Effector memory CD4-positive, alpha-beta T cell (primary cell): ENCODE measurements at regions not wholly inside any gene's neighbourhood (a gene's known extent, or its start where the extent isn't known, plus 50 kb on each side); places are given as distances from the start of the nearest gene placed in this dataset.

Experiments
- DNase-seq, 3 donors: peaks; one replicate each; pipeline ENCODE4 v3.0.0-alpha.2; 2020
- H3K27ac ChIP-seq: 2 replicates; pipeline ENCODE4 v1.7.0; 2013; ENCODE audit warnings: mild to moderate bottlenecking, low read length, moderate library complexity; ENCODE audit not compliant: insufficient read depth, poor library complexity, severe bottlenecking
- H3K27me3 ChIP-seq: replicated peaks from 2 replicates; pipeline ENCODE4 v1.7.0; 2013; ENCODE audit warnings: mild to moderate bottlenecking, low read length; ENCODE audit not compliant: insufficient read depth, control insufficient read depth, poor library complexity, severe bottlenecking
- H3K36me3 ChIP-seq: 2 replicates; pipeline ENCODE4 v1.7.0; 2013; ENCODE audit warnings: mild to moderate bottlenecking, low read length, moderate library complexity; ENCODE audit not compliant: control insufficient read depth, insufficient read depth
- H3K4me1 ChIP-seq: 2 replicates; pipeline ENCODE4 v1.7.0; 2013; ENCODE audit warnings: low read length, mild to moderate bottlenecking; ENCODE audit not compliant: control insufficient read depth, insufficient read depth, poor library complexity, severe bottlenecking
- H3K4me3 ChIP-seq: 2 replicates; pipeline ENCODE4 v1.7.0; 2013; ENCODE audit warnings: low read length, low read depth, mild to moderate bottlenecking; ENCODE audit not compliant: insufficient read depth, poor library complexity, severe bottlenecking
- H3K9me3 ChIP-seq: 2 replicates; pipeline ENCODE4 v1.7.0; 2013; ENCODE audit warnings: mild to moderate bottlenecking, low read length, moderate library complexity; ENCODE audit not compliant: control insufficient read depth

DNA sequence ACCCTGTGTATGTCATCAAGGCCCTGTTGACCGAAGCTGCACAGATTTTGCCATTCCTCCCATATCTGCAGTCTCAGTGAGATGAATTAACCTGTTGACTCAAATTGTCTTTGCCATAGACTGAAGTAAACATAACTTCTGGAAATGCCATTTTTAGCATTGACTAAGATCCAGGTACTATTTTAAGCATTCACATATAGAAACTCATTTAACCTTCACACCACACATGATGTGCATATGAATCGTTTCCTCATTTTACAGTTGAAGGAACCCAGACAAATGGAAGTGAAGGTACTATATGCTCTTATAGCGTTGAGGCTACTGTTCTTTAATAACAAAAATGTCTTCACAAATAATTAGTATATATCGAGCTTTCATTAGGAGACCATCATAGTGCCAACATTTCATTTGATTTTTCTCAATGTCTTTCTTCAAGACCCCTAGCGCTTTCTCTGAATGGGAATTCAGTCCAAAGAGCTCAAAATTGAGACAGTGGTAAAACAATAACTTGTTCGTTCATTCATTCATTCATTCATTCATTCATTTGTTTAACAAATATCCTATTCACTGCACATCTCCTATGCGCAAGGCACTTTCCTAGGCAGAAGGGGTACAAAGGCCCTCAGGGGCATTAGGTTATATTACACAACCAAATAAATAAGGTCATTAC lies 444.7 kb downstream of the ADGRL2 start:
- H3K4me1 ChIP-seq: no peaks in the 10 kb centered on the region

DNA sequence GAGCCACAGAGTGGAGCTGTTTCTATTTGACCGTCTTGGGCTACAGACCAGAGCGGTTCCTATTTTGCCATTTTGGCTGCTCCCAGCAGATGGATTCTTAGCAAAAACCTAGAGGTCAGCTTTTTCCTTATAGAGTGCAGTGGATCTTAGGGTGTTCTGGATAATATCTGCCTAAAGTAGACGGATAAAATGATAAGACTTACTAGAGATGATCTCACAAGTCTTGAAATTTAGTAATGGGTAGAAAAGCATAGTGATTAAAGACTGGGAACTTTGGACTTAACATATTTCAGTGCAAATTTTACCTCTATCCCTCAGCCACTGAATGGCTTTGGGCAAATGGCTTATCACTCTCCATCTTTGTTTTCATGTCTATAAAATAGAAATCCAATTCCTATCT lies 439.8 kb downstream of the ADGRL2 start:
- no peak for DNase-seq
- no peak overlapping the region for H3K27ac ChIP-seq
- H3K9me3 ChIP-seq: no peaks in the 10 kb centered on the region

More for the DNA sequence above, 444.7 kb downstream of the ADGRL2 start:
- Histone ChIP-seq H3K9me3 (no peaks in the 10 kb centered on the region), H3K27me3 (no peaks in the 10 kb centered on the region), H3K4me3 (no peak overlapping the region), H3K36me3 (no peaks in the 10 kb centered on the region), H3K27ac (no peak overlapping the region)
- no peak for DNase-seq

DNA sequence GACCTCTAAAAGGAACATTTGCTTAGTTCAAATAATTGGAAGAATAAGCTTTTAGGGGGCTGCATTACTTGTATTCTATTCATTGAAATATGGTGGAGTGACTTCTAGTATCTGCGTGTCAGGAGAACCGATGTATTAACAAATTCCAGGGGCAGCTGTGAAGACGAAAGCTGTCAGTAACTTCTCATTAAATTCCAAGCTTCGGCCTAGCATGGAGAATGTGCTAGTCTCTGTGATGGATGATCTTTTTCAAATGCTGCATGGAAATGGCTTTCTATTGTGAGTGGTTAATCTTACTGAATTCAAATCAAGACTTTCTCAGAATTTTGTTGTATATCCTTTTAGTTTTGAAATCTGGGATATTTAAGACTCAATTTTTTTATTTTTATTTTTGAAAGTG lies 429.9 kb downstream of the ADGRL2 start:
- Histone ChIP-seq H3K36me3 (no peaks in the 10 kb centered on the region), H3K4me1 (no peaks in the 10 kb centered on the region), H3K27ac (no peak overlapping the region), H3K4me3 (no peak overlapping the region), H3K9me3 (no peaks in the 10 kb centered on the region), H3K27me3 (no peaks in the 10 kb centered on the region)
- no peak for DNase-seq

More for the DNA sequence above, 439.8 kb downstream of the ADGRL2 start:
- Histone ChIP-seq H3K4me3 (no peak overlapping the region), H3K36me3 (no peaks in the 10 kb centered on the region), H3K27me3 (no peaks in the 10 kb centered on the region), H3K4me1 (no peaks in the 10 kb centered on the region)

DNA sequence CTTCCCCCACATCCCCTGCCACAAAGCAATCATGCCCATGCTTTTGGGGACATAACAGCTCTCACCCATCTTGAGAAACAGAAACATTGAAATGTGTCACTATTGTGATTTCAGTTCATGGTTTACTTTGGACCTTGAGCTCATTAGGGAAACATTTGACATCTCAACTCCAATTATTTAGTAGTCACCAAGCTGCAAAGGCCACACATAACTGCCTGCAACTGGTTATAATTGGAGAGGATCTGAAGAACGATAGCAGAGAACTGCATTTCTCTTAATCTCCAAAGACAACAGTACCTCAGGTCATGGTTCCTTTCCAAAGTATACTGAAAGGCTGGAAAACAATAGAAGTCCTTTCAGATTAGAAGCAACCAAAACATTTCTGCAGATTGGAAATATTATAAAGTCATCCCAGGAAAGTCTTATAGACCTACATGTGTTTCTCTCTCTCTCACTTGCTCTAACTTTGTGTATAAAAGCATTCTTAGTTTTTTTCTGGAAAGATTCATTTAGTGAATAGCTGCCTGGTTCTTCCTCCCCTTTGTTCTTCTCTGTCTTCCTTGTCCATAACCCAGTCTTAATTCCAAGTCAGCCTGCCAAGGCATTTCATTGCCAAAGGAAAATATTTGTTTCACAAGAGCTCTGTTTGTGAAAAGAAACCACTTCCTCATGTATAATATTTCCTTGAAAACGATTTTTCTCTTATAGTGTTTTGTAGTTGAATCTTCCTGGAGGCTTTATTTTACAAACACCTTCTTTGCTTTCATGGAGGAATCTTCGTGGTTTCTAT lies 426.8 kb downstream of the ADGRL2 start:
- no peak for DNase-seq

DNA sequence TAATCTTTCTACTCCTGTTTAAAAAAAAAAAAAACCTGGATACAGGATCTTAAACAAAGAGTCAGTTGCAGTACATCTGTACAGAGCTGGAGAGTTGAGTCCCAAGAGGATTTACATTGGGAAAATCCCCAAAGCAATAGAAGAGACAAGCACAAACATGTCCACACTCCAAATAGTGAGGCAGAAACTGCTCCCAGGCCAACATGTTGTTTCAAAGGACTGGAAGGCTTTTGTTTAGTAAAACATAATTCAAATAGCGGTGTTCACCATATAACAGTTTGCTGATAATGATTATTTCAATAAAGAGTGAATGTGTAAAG lies 425.4 kb downstream of the ADGRL2 start:
- no peak overlapping the region for H3K4me3 ChIP-seq

More for the DNA sequence above, 426.8 kb downstream of the ADGRL2 start:
- Histone ChIP-seq H3K36me3 (no peaks in the 10 kb centered on the region), H3K4me1 (no peaks in the 10 kb centered on the region), H3K4me3 (no peak overlapping the region), H3K9me3 (no peaks in the 10 kb centered on the region), H3K27me3 (no peaks in the 10 kb centered on the region), H3K27ac (no peak overlapping the region)

DNA sequence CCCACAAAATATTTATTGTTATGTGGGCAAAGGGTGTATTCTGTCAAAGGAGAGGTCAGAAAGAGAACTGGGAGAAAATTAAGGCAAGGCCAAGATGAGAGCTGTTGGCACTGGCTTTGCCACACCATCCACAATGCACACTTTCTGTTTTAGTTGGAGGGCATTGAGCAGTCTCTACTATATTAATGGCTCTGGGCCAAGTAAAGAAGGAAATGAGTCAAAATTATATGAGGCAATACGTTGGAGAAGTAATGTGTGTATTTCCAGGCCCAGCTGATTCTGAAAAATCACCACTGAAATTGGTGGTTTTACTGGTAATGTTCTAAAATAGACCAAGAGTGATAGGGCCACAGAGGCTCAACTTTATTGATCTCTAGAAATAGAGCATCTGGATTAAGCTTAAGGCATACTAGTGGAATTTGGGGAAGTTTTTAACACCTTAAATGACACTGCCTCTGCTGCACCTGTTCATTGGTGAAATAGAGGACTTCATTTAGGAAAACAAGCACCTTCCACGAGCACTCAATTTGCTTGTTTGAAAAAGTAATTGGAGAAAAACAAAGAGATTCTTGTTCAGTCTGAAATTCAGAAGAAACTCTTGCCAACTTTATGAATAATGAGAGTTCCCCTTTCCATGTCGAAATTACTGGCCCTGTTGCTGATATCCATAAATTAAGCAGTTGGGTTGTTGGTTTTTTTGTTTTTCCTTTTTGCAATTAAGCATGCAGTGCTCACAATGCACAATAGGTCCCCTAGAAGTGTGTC lies 424.9 kb downstream of the ADGRL2 start:
- DNase-seq: no peak

More for the DNA sequence above, 425.4 kb downstream of the ADGRL2 start:
- Histone ChIP-seq H3K9me3 (no peaks in the 10 kb centered on the region), H3K36me3 (no peaks in the 10 kb centered on the region), H3K27ac (no peak overlapping the region), H3K4me1 (no peaks in the 10 kb centered on the region), H3K27me3 (no peaks in the 10 kb centered on the region)
- no peak for DNase-seq

DNA sequence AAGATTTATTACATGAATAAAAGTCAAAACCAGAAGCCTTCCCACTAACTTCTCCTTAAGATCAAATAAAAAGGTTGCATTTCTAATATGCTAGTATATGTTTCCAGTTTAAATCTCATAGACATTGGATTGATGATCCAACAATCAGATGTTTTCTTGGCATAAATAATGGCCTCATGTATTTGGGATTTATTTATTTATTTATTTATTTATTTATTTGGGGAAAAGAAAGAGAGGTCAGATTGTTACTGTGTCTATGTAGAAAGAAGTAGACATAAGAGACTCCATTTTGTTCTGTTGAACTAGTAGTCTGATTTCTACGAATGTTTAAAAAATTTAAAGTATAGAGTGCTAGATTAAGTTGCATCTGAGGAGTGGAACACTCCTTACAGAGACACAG lies 422.4 kb downstream of the ADGRL2 start:
- DNase-seq: no peak
- Histone ChIP-seq H3K4me1 (no peaks in the 10 kb centered on the region), H3K36me3 (no peaks in the 10 kb centered on the region), H3K9me3 (no peaks in the 10 kb centered on the region), H3K27ac (no peak overlapping the region), H3K27me3 (no peaks in the 10 kb centered on the region), H3K4me3 (no peak overlapping the region)

More for the DNA sequence above, 424.9 kb downstream of the ADGRL2 start:
- Histone ChIP-seq H3K4me3 (no peak overlapping the region), H3K9me3 (no peaks in the 10 kb centered on the region), H3K4me1 (no peaks in the 10 kb centered on the region), H3K36me3 (no peaks in the 10 kb centered on the region), H3K27me3 (no peaks in the 10 kb centered on the region), H3K27ac (no peak overlapping the region)

DNA sequence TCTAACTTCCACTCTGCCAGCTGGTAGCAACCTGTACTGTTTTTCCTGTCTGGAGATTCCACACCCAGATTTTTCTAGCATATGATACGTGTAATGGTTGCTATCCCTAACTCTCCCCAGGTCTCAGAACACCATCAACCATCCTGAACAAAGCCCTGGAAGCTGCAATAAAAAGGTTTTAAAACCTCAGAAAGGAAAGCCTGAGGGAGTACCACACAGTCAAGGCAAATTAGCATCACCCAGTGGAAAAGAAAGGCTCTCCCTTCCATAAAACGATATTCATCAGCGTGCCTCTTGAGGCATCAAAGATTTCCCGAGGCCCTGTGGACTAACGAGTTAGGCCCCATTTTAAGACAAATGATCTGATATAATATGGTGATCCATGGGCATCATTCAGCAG lies 421.0 kb downstream of the ADGRL2 start:
- H3K4me1 ChIP-seq: no peaks in the 10 kb centered on the region
- no peak overlapping the region for H3K4me3 ChIP-seq
- H3K27ac ChIP-seq: no peak overlapping the region
- no peaks in the 10 kb centered on the region for H3K9me3 ChIP-seq
- H3K36me3 ChIP-seq: no peaks in the 10 kb centered on the region
- H3K27me3 ChIP-seq: no peaks in the 10 kb centered on the region
- no peak for DNase-seq

DNA sequence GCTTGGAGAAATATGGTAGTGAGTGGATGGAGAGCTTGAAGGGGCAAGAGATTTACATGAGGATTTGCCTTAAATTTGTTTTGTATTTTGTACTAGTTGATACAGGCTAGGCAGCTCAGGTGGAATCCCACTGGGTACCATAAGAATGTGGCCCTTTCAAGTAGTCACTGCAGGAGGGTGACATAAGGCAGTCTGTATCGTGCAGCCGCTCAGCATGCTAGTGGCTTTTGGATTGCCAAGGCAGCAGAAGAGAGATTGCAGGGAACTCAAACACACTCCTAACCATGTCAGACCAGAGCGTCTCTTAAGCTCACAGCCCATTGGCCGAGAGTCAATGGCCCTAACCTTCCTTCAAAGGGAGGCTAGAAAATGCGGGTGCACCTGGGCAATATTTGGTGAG lies 420.0 kb downstream of the ADGRL2 start:
- Histone ChIP-seq H3K27ac (no peak overlapping the region), H3K4me1 (no peaks in the 10 kb centered on the region), H3K4me3 (no peak overlapping the region), H3K9me3 (no peaks in the 10 kb centered on the region), H3K36me3 (no peaks in the 10 kb centered on the region), H3K27me3 (no peaks in the 10 kb centered on the region)
- DNase-seq: no peak

DNA sequence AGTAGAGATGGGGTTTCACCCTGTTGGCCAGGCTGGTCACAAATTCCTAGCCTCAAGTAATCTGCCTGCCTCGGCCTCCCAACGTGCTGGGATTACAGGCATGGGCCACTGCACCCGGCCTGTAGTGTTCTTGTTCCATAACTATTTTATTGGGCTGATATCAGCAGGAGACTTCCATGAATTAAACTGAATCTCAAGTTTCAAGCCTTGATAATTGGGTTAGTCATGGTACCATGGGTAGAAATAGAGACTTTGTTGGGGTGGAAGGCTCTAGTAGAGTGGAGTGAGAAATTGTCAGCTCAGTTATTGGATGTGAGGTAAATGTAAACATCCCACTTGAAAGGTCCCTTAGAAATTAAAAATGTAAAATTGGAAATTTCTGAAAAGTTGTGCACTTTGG lies 419.1 kb downstream of the ADGRL2 start:
- Histone ChIP-seq H3K4me1 (no peaks in the 10 kb centered on the region), H3K36me3 (no peaks in the 10 kb centered on the region), H3K27ac (no peak overlapping the region), H3K4me3 (no peak overlapping the region), H3K27me3 (no peaks in the 10 kb centered on the region), H3K9me3 (no peaks in the 10 kb centered on the region)
- DNase-seq: no peak
